ENCODE measurements at regions not wholly inside any gene's neighbourhood (a gene's known extent, or its start where the extent isn't known, plus 50 kb on each side); places are given as distances from the start of the nearest gene placed in this dataset.

- TF ChIP-seq, protein P1, sequence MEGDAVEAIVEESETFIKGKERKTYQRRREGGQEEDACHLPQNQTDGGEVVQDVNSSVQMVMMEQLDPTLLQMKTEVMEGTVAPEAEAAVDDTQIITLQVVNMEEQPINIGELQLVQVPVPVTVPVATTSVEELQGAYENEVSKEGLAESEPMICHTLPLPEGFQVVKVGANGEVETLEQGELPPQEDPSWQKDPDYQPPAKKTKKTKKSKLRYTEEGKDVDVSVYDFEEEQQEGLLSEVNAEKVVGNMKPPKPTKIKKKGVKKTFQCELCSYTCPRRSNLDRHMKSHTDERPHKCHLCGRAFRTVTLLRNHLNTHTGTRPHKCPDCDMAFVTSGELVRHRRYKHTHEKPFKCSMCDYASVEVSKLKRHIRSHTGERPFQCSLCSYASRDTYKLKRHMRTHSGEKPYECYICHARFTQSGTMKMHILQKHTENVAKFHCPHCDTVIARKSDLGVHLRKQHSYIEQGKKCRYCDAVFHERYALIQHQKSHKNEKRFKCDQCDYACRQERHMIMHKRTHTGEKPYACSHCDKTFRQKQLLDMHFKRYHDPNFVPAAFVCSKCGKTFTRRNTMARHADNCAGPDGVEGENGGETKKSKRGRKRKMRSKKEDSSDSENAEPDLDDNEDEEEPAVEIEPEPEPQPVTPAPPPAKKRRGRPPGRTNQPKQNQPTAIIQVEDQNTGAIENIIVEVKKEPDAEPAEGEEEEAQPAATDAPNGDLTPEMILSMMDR (conservative IDR thresholded peaks at IDR 0.05 in 1 of 2, IDR thresholded peaks at IDR 0.05 in 1 of 2; ENCODE audit: low read depth in 1 of 2, low read length in 2 of 2), result no peak
- no peak for TF ChIP-seq EZH2 (IDR thresholded peaks at IDR 0.05; ENCODE audit: low read length, missing control alignments)
Measured at GRCh38 chrX:69083361-69083760, 81.9 kb downstream of the PJA1 start.
